Esophagus squamous epithelium (tissue), 4 donors: ENCODE measurements at regions not wholly inside any gene's neighbourhood (a gene's known extent, or its start where the extent isn't known, plus 50 kb on each side); places are given as distances from the start of the nearest gene placed in this dataset.

ENCODE experiments used
- CTCF ChIP-seq, 6 experiments: fragments of 450-650 bp in 4 of 6; fragments of 200-600 bp in 2 of 6; sonication (generic) in 2 of 6; IDR thresholded peaks; one replicate each; pipeline ENCODE4 v1.5.1; 2016 to 2019; ENCODE audit warnings: antibody characterized with exemption in 6 of 6, mild to moderate bottlenecking in 4 of 6, moderate library complexity in 4 of 6
- POLR2A ChIP-seq, 4 donors: fragments of 450-650 bp; IDR thresholded peaks; one replicate each; pipeline ENCODE4 v1.6.1; 2017; ENCODE audit warnings: antibody characterized with exemption in 4 of 4, mild to moderate bottlenecking in 4 of 4, moderate library complexity in 3 of 4

DNA sequence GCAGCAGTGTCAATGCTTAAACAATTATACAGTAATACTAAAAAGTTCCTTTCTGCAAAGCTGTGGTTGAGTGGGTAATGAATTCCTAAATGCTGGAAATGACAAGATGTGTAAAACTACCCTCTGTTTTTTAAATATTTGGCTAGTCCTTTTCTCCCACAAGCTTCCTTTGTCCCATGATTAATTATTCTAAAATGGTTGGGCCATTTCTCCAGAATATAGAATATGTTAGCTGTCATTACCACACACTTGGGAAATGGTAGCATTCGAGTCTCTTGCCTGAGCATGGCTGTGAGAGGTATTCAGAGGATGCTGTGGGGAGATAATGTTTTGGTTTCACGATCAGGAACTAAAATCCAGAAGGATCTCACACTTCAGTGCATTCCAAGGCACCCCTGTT lies 1185.8 kb downstream of the UQCRFS1 start:
- TF ChIP-seq CTCF (IDR thresholded peaks at IDR 0.05) (no peak), POLR2A (IDR thresholded peaks at IDR 0.05) (no peak)
